B cell (primary cell): ENCODE measurements at regions not wholly inside any gene's neighbourhood (a gene's known extent, or its start where the extent isn't known, plus 50 kb on each side); places are given as distances from the start of the nearest gene placed in this dataset.

Source experiments
- ATAC-seq: fragments of 200-7000 bp; cut with Tn5 transposase; one replicate; pipeline ENCODE4 v1.10.0; 2021; ENCODE audit warnings: low read depth, mild to moderate bottlenecking, moderate number of reproducible peaks, moderate library complexity
- CTCF ChIA-PET: fragments of 350-600 bp; sonication (Branson Sonifier 250); formaldehyde crosslinking; loops from one replicate; lab custom pipeline; 2021; ENCODE audit warnings: antibody characterized with exemption, inconsistent platforms; lab: Charles Lee
- POLR2A ChIA-PET: fragments of 350-600 bp; sonication (Branson Sonifier 250); formaldehyde crosslinking; loops from one replicate; lab custom pipeline; 2021; ENCODE audit warnings: antibody characterized with exemption; lab: Charles Lee
- DNase-seq: peaks from one replicate; pipeline ENCODE4 v3.0.0; 2013
- H2AFZ ChIP-seq: 2 replicates; pipeline ENCODE4 v1.6.1; 2012; ENCODE audit warnings: mild to moderate bottlenecking, low read depth, low read length; ENCODE audit not compliant: insufficient read depth, poor library complexity, severe bottlenecking
- H3K27ac ChIP-seq, 2 donors: 1 replicate in 1 of 2; 2 replicates in 1 of 2; pipeline ENCODE4 v1.5.1; 2012 to 2013; ENCODE audit warnings: low read length in 2 of 2, mild to moderate bottlenecking in 2 of 2, moderate library complexity in 1 of 2
- H3K27me3 ChIP-seq, 4 experiments: fragments of 200-600 bp in 1 of 4; sonication (generic) in 1 of 4; replicated peaks in 1 of 4; 1 replicate in 2 of 4; 2 replicates in 2 of 4; pipeline versions ENCODE4 v1.6.1 to v1.7.0; 2013 to 2016; ENCODE audit warnings: low read length in 3 of 4, mild to moderate bottlenecking in 2 of 4, mixed read lengths in 1 of 4, moderate library complexity in 1 of 4; ENCODE audit not compliant: insufficient read depth in 4 of 4, control insufficient read depth in 3 of 4; ENCODE audit errors: control extremely low read depth in 1 of 4
- H3K36me3 ChIP-seq, 2 experiments: replicated peaks in 1 of 2; 1 replicate in 1 of 2; 2 replicates in 1 of 2; pipeline versions ENCODE4 v1.6.1 to v1.7.1; 2013; ENCODE audit warnings: low read length in 1 of 2; ENCODE audit not compliant: insufficient read depth in 2 of 2, control insufficient read depth in 1 of 2; ENCODE audit errors: control extremely low read depth in 1 of 2, extremely low read depth in 1 of 2
- H3K4me1 ChIP-seq, 2 donors: fragments of 200-600 bp in 1 of 2; sonication (generic) in 1 of 2; 1 replicate in 1 of 2; 2 replicates in 1 of 2; pipeline versions ENCODE4 v1.5.1 to v1.6.1; 2013 to 2017; ENCODE audit warnings: low read length in 2 of 2; ENCODE audit not compliant: control insufficient read depth in 2 of 2, insufficient read depth in 2 of 2
- H3K4me2 ChIP-seq: replicated peaks from 2 replicates; pipeline ENCODE3; 2012; ENCODE audit warnings: mild to moderate bottlenecking, low read depth, low read length; ENCODE audit not compliant: poor library complexity, severe bottlenecking
- H3K4me3 ChIP-seq, 5 experiments: fragments of 200-600 bp in 1 of 5; sonication (generic) in 1 of 5; 1 replicate in 3 of 5; 2 replicates in 2 of 5; pipeline versions ENCODE4 v1.5.1 to v1.7.0; 2011 to 2016; ENCODE audit warnings: low read length in 4 of 5, mild to moderate bottlenecking in 4 of 5, low read depth in 2 of 5, control low read depth in 1 of 5, moderate library complexity in 1 of 5; ENCODE audit not compliant: insufficient read depth in 1 of 5; ENCODE audit errors: control extremely low read depth in 1 of 5, extremely low read depth in 1 of 5
- H3K79me2 ChIP-seq: fragments of 200-600 bp; sonication (generic); one replicate; pipeline ENCODE4 v1.6.0; 2016; ENCODE audit warnings: low read length; ENCODE audit not compliant: control insufficient read depth, insufficient read depth
- H3K9ac ChIP-seq: fragments of 200-600 bp; sonication (generic); 2 replicates; pipeline ENCODE4 v1.6.1; 2017; ENCODE audit warnings: mild to moderate bottlenecking, low read length, moderate library complexity
- H3K9me3 ChIP-seq, 3 donors: one replicate each; pipeline versions ENCODE4 v1.6.1 to v1.7.1; 2013; ENCODE audit warnings: low read length in 2 of 3; ENCODE audit not compliant: control insufficient read depth in 2 of 3, insufficient read depth in 1 of 3; ENCODE audit errors: control extremely low read depth in 1 of 3
- H4K20me1 ChIP-seq: 2 replicates; pipeline ENCODE4 v1.6.0; 2012; ENCODE audit warnings: mild to moderate bottlenecking, low read length; ENCODE audit not compliant: insufficient read depth, control insufficient read depth, poor library complexity, severe bottlenecking
- H3K27ac Mint-ChIP-seq: one replicate; pipeline ENCODE4 v1.8.0; 2021; ENCODE audit warnings: mixed read lengths
- H3K27me3 Mint-ChIP-seq: one replicate; pipeline ENCODE4 v1.8.0; 2021; ENCODE audit warnings: mixed read lengths
- H3K4me1 Mint-ChIP-seq: one replicate; pipeline ENCODE4 v1.8.0; 2021; ENCODE audit warnings: mixed read lengths
- H3K4me3 Mint-ChIP-seq: one replicate; pipeline ENCODE4 v1.8.0; 2021; ENCODE audit warnings: mixed read lengths
- H3K9me3 Mint-ChIP-seq: one replicate; pipeline ENCODE4 v1.8.0; 2022; ENCODE audit warnings: mixed read lengths; ENCODE audit not compliant: insufficient read depth
- CTCF ChIP-seq: fragments of 200-600 bp; IDR thresholded peaks from one replicate; pipeline ENCODE4 v1.8.0; 2022; ENCODE audit warnings: antibody characterized with exemption, mild to moderate bottlenecking
- EZH2 ChIP-seq: IDR thresholded peaks from 2 replicates; pipeline ENCODE4 v1.6.1; 2012; ENCODE audit warnings: borderline replicate concordance, low read depth, mild to moderate bottlenecking, moderate library complexity, low read length; ENCODE audit not compliant: insufficient read depth, poor library complexity, severe bottlenecking
- WGBS: methylation state at CpG from one replicate; pipeline ENCODE4 v1.1.5; 2013; ENCODE audit warnings: missing lambda C conversion rate; ENCODE audit not compliant: insufficient coverage; 5-methylcytosine and 5-hydroxymethylcytosine counted together
- intact Hi-C: fragments of 100-400 bp; cut with micrococcal nuclease; formaldehyde crosslinking; loops from one replicate; pipeline ENCODE4 v1.10.0; 2022

DNA sequence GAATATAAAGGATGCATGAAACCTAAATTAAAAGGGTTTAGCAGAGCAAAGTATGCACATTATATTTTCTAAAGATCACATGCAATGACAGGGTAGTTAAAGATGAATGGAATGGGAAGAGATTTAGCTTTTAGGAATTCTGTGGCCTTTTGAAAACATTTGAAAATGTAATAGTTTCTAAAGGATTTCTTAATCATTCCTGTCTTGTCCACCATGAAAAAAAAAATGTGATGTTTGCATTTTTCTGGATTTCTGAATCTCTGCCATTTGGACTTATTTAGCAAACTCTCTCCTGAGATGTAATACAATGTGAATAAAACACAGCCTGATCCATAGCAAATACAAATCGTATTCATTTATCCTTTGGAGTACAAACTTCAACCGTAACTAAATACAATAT, 126.6 kb upstream of the RAB11FIP2 start:
- Mint-ChIP-seq H3K27me3 (peaks cover 8% of the 10 kb centered on the region), H3K4me1 (no peaks in the 10 kb centered on the region), H3K4me3 (no peak overlapping the region), H3K9me3 (no peaks in the 10 kb centered on the region), H3K27ac (no peak overlapping the region)
- ATAC-seq = no peak
- Histone ChIP-seq H3K27ac (no peak overlapping the region), H3K4me3 (no peak overlapping the region), H3K9ac (no peak overlapping the region), H3K9me3 (no peaks in the 10 kb centered on the region), H3K4me1 (no peaks in the 10 kb centered on the region), H3K79me2 (no peaks in the 10 kb centered on the region), H3K36me3 (no peaks in the 10 kb centered on the region), H3K4me2 (no peak overlapping the region), H3K27me3 (peaks cover 0 to 4% (median 0%) of the 10 kb centered on the region in 4 experiments), H2AFZ (no peak overlapping the region), H4K20me1 (no peaks in the 10 kb centered on the region)
- no CpG with 5 or more reads among the region's 2 CpGs for WGBS
- ChIA-PET POLR2A (no interaction called here), CTCF (no interaction called here)
- intact Hi-C loops = no loop called here
- no peak for TF ChIP-seq CTCF
- no peak for DNase-seq

- peaks cover 0 to 4% (median 0%) of the 10 kb centered on the region in 4 experiments for H3K27me3 ChIP-seq
- TF ChIP-seq EZH2 (no peak), CTCF (no peak)
- no peaks in the 10 kb centered on the region for H3K79me2 ChIP-seq
- H3K4me3 ChIP-seq = no peak overlapping the region
- H3K27me3 Mint-ChIP-seq = peaks cover 11% of the 10 kb centered on the region
- no peak overlapping the region for H3K27ac Mint-ChIP-seq
- no peak overlapping the region for H3K27ac ChIP-seq
- H4K20me1 ChIP-seq = no peaks in the 10 kb centered on the region
- H3K4me2 ChIP-seq = no peak overlapping the region
- DNase-seq = no peak
- H3K4me1 ChIP-seq = no peaks in the 10 kb centered on the region
- no peaks in the 10 kb centered on the region for H3K9me3 Mint-ChIP-seq
- H3K4me3 Mint-ChIP-seq = no peak overlapping the region
- ChIA-PET CTCF (interaction anchor here (0.9 kb wide), 1 partner anchor 69 kb away, joined by 3 read pairs; no protein-coding TSS in a partner anchor), POLR2A (no interaction called here)
- WGBS = no CpG with 5 or more reads among the region's 1 CpG
- H3K9ac ChIP-seq = no peak overlapping the region
- no peaks in the 10 kb centered on the region for H3K36me3 ChIP-seq
- H2AFZ ChIP-seq = no peak overlapping the region
- H3K4me1 Mint-ChIP-seq = no peaks in the 10 kb centered on the region
- intact Hi-C loops = no loop called here
- H3K9me3 ChIP-seq = no peaks in the 10 kb centered on the region
- ATAC-seq = no peak
Observed at GRCh38 chr10:118171861-118172260, 125.1 kb upstream of the RAB11FIP2 start.
